Coronary artery (tissue), 2 donors: ENCODE measurements at regions not wholly inside any gene's neighbourhood (a gene's known extent, or its start where the extent isn't known, plus 50 kb on each side); places are given as distances from the start of the nearest gene placed in this dataset.
A peak's percentile ranks its signal among the peaks of the same experiment; 100 is the strongest.

Experiments used
- DNase-seq: peaks from one replicate; pipeline ENCODE4 v3.0.0-alpha.2; 2017; ENCODE audit warnings: low spot score
- H3K27ac ChIP-seq, 2 donors: fragments of 200-600 bp; sonication (generic); one replicate each; pipeline ENCODE4 v1.5.1; 2016 to 2019
- H3K4me3 ChIP-seq: fragments of 200-600 bp; sonication (generic); 2 replicates; pipeline ENCODE4 v1.5.1; 2016; ENCODE audit warnings: mild to moderate bottlenecking, moderate library complexity
- TF ChIP-seq, protein P1 (sequence below): fragments of 200-600 bp; sonication (generic); IDR thresholded peaks from one replicate; pipeline ENCODE4 v1.5.1; 2019; ENCODE audit warnings: antibody characterized with exemption

GRCh38 chr21:41660748-41661147 is 106.1 kb downstream of the RIPK4 start:
- Histone ChIP-seq H3K4me3 (no peak overlapping the region), H3K27ac (peak overlapping the region; percentile 56 to 82)
- DNase-seq: peak; percentile 70
- TF ChIP-seq, protein P1, sequence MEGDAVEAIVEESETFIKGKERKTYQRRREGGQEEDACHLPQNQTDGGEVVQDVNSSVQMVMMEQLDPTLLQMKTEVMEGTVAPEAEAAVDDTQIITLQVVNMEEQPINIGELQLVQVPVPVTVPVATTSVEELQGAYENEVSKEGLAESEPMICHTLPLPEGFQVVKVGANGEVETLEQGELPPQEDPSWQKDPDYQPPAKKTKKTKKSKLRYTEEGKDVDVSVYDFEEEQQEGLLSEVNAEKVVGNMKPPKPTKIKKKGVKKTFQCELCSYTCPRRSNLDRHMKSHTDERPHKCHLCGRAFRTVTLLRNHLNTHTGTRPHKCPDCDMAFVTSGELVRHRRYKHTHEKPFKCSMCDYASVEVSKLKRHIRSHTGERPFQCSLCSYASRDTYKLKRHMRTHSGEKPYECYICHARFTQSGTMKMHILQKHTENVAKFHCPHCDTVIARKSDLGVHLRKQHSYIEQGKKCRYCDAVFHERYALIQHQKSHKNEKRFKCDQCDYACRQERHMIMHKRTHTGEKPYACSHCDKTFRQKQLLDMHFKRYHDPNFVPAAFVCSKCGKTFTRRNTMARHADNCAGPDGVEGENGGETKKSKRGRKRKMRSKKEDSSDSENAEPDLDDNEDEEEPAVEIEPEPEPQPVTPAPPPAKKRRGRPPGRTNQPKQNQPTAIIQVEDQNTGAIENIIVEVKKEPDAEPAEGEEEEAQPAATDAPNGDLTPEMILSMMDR: no peak

- peak overlapping the region; percentile 56 to 92 for H3K27ac ChIP-seq
Measured at GRCh38 chr21:41659791-41660560, 106.9 kb downstream of the RIPK4 start.

DNA sequence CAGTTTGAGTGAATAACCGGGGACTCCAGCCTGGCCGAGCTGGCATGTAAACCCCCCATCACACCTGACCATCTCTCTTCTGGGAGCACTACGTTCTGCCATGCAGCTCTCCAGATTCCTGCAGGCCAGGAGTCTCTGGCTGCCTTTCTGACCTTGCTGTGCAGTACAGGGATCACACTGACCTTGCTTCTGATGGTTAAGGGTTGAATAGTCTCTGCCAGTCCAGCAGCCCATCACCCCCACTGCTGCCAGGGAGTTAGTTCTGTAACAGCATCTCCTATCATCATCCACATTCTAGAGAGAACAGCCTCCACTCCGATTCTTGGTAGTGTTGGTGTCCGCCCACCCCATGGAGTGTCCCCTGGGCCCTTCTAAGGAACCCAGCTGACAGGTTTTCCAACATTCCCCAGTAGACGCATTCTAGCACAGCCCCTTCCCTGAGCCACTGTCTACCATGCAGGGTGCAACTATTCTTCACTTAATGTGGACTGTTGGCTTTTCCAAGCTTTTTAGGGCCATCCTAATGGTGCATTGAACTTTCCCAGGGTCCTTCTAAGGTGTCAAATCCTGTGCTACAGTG is 109.8 kb downstream of the RIPK4 start:
- no peak overlapping the region for H3K27ac ChIP-seq
- TF ChIP-seq, protein P1: no peak
- no peak for DNase-seq
- H3K4me3 ChIP-seq: no peak overlapping the region

More at GRCh38 chr21:41659791-41660560, 106.9 kb downstream of the RIPK4 start:
- TF ChIP-seq, protein P1: peak; percentile 46
- DNase-seq: peak; percentile 94
- no peak overlapping the region for H3K4me3 ChIP-seq

DNA sequence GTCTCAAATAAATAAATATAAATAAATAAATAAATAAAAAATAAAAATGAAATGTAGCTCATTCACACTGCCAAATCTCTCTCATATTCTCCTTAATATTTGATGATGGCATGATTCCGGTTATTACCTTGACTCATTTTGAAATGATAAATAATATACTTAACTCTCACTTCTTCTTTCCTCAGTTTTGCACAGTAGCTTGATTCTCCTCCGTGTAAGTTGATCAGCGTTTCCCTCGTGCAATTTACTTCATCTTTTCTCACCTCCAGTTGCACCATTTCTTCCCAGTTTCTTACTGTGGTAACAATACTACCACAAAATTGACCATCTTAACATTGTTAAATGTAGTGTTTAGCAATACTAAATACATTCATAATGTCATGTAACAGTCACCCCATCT is 111.6 kb downstream of the RIPK4 start:
- no peak for DNase-seq
- H3K4me3 ChIP-seq: no peak overlapping the region
- H3K27ac ChIP-seq: no peak overlapping the region
- TF ChIP-seq, protein P1: no peak

DNA sequence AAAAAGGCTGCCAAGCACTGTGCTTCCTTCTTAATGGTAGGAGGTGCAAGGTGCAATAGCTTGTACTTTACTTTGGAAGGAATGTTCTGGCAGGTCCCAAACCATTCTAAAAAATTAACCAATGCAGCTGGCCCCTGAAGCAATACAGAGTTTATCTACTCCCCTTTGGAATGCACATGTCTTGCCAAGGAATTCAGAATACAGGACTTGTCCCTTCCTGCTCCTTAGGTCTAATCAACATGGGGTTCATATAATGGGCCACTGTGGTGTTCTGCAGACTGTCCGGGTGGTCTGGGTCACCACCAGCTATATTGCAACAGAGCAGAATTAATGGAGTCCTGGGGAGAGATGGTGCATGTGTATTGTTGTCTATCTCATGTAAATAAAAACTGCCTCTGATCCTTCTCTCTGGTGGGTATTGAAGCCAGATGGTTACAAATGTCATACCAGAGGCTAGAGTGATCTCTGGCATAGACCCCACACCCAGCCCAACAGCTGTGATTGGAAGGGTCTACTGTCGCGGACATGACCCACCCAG is 112.8 kb downstream of the RIPK4 start:
- Histone ChIP-seq H3K4me3 (no peak overlapping the region), H3K27ac (peak overlapping the region; percentile 4 to 44)
- no peak for DNase-seq
- TF ChIP-seq, protein P1: no peak

DNA sequence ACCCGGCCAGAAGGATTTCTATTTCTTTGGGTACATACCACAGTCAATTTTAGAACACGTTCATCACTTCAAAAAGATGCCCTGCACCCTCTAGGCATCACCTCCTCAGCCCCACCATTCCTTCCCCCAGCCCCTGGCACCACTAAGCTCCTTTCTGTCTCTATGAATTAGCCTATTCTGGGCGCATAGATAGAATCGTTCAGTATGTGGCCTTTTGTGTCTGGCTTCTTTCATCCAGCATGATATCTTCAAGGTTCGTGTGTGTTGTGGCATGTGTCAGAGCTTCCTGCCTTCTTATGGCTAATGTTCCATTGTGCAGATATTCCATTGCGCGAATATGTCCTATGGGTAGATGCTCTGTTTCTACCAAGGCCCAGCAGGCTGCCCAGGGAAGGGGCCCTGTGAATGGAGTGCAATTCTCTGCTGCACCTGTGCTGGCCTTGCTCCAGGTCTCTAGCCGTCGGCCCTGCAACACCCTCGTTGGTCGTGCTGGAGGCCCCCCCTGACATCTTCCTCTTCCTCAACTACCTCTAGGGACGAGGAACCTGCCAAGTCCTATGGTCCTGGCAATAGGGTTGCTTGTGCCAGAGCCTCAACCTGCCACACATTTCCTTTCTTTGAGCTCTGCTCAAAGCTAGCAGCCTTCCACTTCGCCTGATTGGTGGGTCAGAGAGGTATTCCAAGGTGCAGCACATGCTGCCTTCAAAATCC is 113.5 kb downstream of the RIPK4 start:
- H3K27ac ChIP-seq: peak overlapping the region; percentile 4 to 44
- H3K4me3 ChIP-seq: no peak overlapping the region
- TF ChIP-seq, protein P1: no peak

More for the DNA sequence above, 113.5 kb downstream of the RIPK4 start:
- DNase-seq: no peak
